ENCODE measurements at regions not wholly inside any gene's neighbourhood (a gene's known extent, or its start where the extent isn't known, plus 50 kb on each side); places are given as distances from the start of the nearest gene placed in this dataset.
A peak's percentile ranks its signal among the peaks of the same experiment; 100 is the strongest.

DNA sequence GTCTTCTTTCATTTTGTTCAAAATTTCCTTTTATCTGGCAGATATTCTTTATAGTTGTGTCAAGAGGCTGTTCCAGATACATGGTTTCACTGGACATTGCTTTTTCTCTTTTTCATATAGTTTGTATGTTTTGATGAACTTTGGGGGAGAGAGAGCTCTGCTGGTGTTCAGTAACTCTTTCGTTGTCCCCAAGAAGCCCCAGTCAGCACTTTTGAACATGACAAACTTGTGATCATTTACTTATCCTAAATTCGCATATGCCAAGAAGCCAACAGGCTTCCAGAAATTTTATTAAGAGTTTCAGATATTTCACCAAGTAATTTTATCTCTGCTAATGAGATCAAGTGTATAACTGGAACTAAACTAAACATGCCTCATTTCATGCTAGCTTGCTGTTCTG, 275.8 kb upstream of the GPC6 start:
- TF ChIP-seq, protein P1, sequence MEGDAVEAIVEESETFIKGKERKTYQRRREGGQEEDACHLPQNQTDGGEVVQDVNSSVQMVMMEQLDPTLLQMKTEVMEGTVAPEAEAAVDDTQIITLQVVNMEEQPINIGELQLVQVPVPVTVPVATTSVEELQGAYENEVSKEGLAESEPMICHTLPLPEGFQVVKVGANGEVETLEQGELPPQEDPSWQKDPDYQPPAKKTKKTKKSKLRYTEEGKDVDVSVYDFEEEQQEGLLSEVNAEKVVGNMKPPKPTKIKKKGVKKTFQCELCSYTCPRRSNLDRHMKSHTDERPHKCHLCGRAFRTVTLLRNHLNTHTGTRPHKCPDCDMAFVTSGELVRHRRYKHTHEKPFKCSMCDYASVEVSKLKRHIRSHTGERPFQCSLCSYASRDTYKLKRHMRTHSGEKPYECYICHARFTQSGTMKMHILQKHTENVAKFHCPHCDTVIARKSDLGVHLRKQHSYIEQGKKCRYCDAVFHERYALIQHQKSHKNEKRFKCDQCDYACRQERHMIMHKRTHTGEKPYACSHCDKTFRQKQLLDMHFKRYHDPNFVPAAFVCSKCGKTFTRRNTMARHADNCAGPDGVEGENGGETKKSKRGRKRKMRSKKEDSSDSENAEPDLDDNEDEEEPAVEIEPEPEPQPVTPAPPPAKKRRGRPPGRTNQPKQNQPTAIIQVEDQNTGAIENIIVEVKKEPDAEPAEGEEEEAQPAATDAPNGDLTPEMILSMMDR (IDR thresholded peaks at IDR 0.05; ENCODE audit: borderline replicate concordance, extremely low read depth, insufficient read depth): no peak
- DNase-seq (peak in 1 of 5 donors; percentile 48), FAIRE-seq (no peak)
- Histone ChIP-seq H3K27ac (ENCODE audit: low read depth in 2 of 2, low read length in 2 of 2) (no peak overlapping the region), H3K4me3 (ENCODE audit: low read length in 3 of 3) (no peak overlapping the region), H3K4me1 (ENCODE audit: control insufficient read depth in 2 of 3, insufficient read depth in 2 of 3, low read depth in 1 of 3, low read length in 3 of 3) (no peaks in the 10 kb centered on the region), H3K36me3 (ENCODE audit: control insufficient read depth in 2 of 3, insufficient read depth in 3 of 3, low read length in 3 of 3) (no peaks in the 10 kb centered on the region), H3K27me3 (ENCODE audit: control insufficient read depth, insufficient read depth, low read length) (no peaks in the 10 kb centered on the region), H3K9ac (ENCODE audit: low read length in 3 of 3) (no peak overlapping the region), H3K9me3 (ENCODE audit: control insufficient read depth in 2 of 3, insufficient read depth in 1 of 3, low read length in 3 of 3) (no peaks in the 10 kb centered on the region)
- intact Hi-C loops (cut with DNase I): no loop called here

DNA sequence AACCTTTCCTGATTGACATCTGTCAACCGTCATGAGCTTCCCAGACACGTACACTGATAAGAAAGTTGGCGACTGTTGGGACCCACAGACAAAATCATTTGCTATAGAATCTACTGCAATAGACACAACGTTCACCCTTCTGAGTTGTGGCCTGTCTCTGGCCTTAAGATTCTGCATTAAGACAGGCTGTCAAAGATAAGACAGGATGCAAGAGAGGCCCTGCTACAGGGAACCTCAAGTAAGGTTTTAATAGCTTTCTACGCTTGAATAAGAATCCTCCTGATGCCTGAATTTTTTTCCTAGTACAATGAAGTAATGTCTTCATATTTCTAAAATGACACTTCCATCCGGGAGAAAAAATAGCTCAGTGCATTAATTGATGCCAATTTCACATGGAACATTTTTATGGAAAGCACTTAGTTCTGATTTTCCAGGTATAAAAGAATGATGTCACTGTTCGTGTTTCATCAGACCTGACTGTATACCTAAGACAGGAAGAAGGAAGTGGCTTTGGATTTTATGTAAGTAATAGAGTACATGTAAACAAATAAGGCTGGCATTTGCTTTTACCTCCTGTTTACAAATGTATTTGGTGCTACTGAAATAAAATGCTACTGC, 275.2 kb upstream of the GPC6 start:
- Histone ChIP-seq H3K4me3 (ENCODE audit: low read length in 3 of 3) (no peak overlapping the region), H3K27ac (ENCODE audit: low read depth in 2 of 2, low read length in 2 of 2) (no peak overlapping the region), H3K4me1 (ENCODE audit: control insufficient read depth in 2 of 3, insufficient read depth in 2 of 3, low read depth in 1 of 3, low read length in 3 of 3) (no peaks in the 10 kb centered on the region), H3K36me3 (ENCODE audit: control insufficient read depth in 2 of 3, insufficient read depth in 3 of 3, low read length in 3 of 3) (no peaks in the 10 kb centered on the region), H3K9me3 (ENCODE audit: control insufficient read depth in 2 of 3, insufficient read depth in 1 of 3, low read length in 3 of 3) (no peaks in the 10 kb centered on the region), H3K9ac (ENCODE audit: low read length in 3 of 3) (no peak overlapping the region), H3K27me3 (ENCODE audit: control insufficient read depth, insufficient read depth, low read length) (no peaks in the 10 kb centered on the region)
- DNase-seq (peak in 2 of 5 donors; percentile 8 to 9), FAIRE-seq (no peak)
- intact Hi-C loops (cut with DNase I): no loop called here
- TF ChIP-seq, protein P1 (IDR thresholded peaks at IDR 0.05; ENCODE audit: borderline replicate concordance, extremely low read depth, insufficient read depth): no peak

DNA sequence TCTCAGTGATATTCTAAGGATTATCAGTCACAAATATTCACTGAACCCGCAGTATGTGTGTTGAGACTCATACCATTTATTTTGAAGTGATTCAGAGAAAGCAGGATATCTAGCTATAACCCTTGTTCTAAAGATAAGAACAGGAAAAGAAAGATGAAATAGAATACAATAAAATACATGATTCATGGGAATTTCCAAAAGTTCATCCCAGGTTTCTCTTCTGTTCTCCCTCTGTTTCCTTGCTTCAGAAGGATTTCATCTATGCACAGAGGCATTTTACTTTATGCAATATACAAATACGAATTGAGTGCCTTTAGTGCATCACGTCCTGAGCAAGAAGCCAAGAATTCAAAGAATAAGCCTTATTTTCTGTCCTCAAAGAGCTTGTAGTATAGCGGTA, 274.4 kb upstream of the GPC6 start:
- no peaks in the 10 kb centered on the region for H3K4me1 ChIP-seq (ENCODE audit: control insufficient read depth in 2 of 3, insufficient read depth in 2 of 3, low read depth in 1 of 3, low read length in 3 of 3)
- DNase-seq: no peak
- no peaks in the 10 kb centered on the region for H3K9me3 ChIP-seq (ENCODE audit: control insufficient read depth in 2 of 3, insufficient read depth in 1 of 3, low read length in 3 of 3)
- H3K27me3 ChIP-seq (ENCODE audit: control insufficient read depth, insufficient read depth, low read length): no peaks in the 10 kb centered on the region
- FAIRE-seq: no peak
- TF ChIP-seq, protein P1 (IDR thresholded peaks at IDR 0.05; ENCODE audit: borderline replicate concordance, extremely low read depth, insufficient read depth): no peak
- H3K27ac ChIP-seq (ENCODE audit: low read depth in 2 of 2, low read length in 2 of 2): no peak overlapping the region
- no peaks in the 10 kb centered on the region for H3K36me3 ChIP-seq (ENCODE audit: control insufficient read depth in 2 of 3, insufficient read depth in 3 of 3, low read length in 3 of 3)
- intact Hi-C loops (cut with DNase I): no loop called here
- no peak overlapping the region for H3K4me3 ChIP-seq (ENCODE audit: low read length in 3 of 3)
- no peak overlapping the region for H3K9ac ChIP-seq (ENCODE audit: low read length in 3 of 3)

DNA sequence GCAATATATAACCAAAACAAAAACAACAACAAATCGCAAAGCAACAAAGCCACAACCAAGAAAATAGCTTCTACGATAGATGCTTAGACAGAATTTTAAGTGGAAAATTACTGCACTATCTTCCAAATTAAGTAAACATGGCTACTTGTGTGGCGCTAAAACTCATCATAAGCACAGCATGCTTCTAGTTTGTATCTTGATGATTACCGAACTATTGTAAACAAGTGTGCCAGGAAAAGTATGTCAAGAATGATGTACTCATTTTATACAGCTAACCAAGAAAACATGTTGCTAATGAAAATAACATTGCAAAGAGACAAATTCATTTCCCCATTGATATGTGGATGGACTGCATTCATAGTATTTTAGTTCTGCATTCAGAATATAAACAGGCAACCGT, 271.9 kb upstream of the GPC6 start:
- no peak overlapping the region for H3K4me3 ChIP-seq (ENCODE audit: low read length in 3 of 3)

More for the DNA sequence above, 271.9 kb upstream of the GPC6 start:
- FAIRE-seq: no peak
- H3K4me1 ChIP-seq (ENCODE audit: control insufficient read depth in 2 of 3, insufficient read depth in 2 of 3, low read depth in 1 of 3, low read length in 3 of 3): no peaks in the 10 kb centered on the region
- no peaks in the 10 kb centered on the region for H3K27me3 ChIP-seq (ENCODE audit: control insufficient read depth, insufficient read depth, low read length)
- no peak for DNase-seq
- no peak overlapping the region for H3K9ac ChIP-seq (ENCODE audit: low read length in 3 of 3)
- no peaks in the 10 kb centered on the region for H3K36me3 ChIP-seq (ENCODE audit: control insufficient read depth in 2 of 3, insufficient read depth in 3 of 3, low read length in 3 of 3)
- intact Hi-C loops (cut with DNase I): no loop called here
- H3K27ac ChIP-seq (ENCODE audit: low read depth in 2 of 2, low read length in 2 of 2): no peak overlapping the region
- TF ChIP-seq, protein P1 (IDR thresholded peaks at IDR 0.05; ENCODE audit: borderline replicate concordance, extremely low read depth, insufficient read depth): no peak
- no peaks in the 10 kb centered on the region for H3K9me3 ChIP-seq (ENCODE audit: control insufficient read depth in 2 of 3, insufficient read depth in 1 of 3, low read length in 3 of 3)

Data from kidney (tissue), 13 donors.